Endothelial cell of umbilical vein (primary cell): ENCODE measurements at regions not wholly inside any gene's neighbourhood (a gene's known extent, or its start where the extent isn't known, plus 50 kb on each side); places are given as distances from the start of the nearest gene placed in this dataset.

Experiments
- CTCF ChIP-seq, 2 donors: IDR thresholded peaks; 1 replicate in 1 of 2; 2 replicates in 1 of 2; pipeline ENCODE4 v1.5.1; 2011; ENCODE audit warnings: low read length in 2 of 2, mild to moderate bottlenecking in 2 of 2, moderate library complexity in 2 of 2, control low read depth in 1 of 2, inconsistent platforms in 1 of 2, low read depth in 1 of 2; ENCODE audit not compliant: insufficient read depth in 1 of 2; ENCODE audit errors: extremely low read depth in 1 of 2
- EZH2 ChIP-seq: IDR thresholded peaks from 2 replicates; pipeline ENCODE4 v1.6.1; 2012; ENCODE audit warnings: borderline replicate concordance, low read depth, mild to moderate bottlenecking, moderate library complexity, low read length, inconsistent platforms; ENCODE audit not compliant: severe bottlenecking
- MAX ChIP-seq: IDR thresholded peaks from 2 replicates; pipeline ENCODE4 v1.6.1; 2011; ENCODE audit not compliant: insufficient read depth, insufficient read length
- POLR2A ChIP-seq: IDR thresholded peaks from 2 replicates; pipeline ENCODE4 v1.6.1; 2012; ENCODE audit warnings: low read depth, mild to moderate bottlenecking, control low read depth, low read length

- TF ChIP-seq POLR2A (no peak), EZH2 (no peak), CTCF (IDR thresholded peaks at IDR 0.05; ENCODE audit: extremely low read depth in 1 of 2, insufficient read depth in 1 of 2, low read depth in 1 of 2, low read length in 2 of 2) (no peak), MAX (no peak)
These were observed 437.8 kb upstream of the BCHE start for GRCh38 chr3:166275024-166275390.
